RPMI7951 (cell line): ENCODE measurements at regions not wholly inside any gene's neighbourhood (a gene's known extent, or its start where the extent isn't known, plus 50 kb on each side); places are given as distances from the start of the nearest gene placed in this dataset.
"Not testable (repeated sequence)": the region's sequence is repeated elsewhere in the genome, so short reads cannot be mapped to it uniquely, and the experiment has no call there.

Source experiments
- DNase-seq: peaks from one replicate; pipeline ENCODE4 v3.0.0-alpha.2; 2012; ENCODE audit warnings: low read depth

DNA sequence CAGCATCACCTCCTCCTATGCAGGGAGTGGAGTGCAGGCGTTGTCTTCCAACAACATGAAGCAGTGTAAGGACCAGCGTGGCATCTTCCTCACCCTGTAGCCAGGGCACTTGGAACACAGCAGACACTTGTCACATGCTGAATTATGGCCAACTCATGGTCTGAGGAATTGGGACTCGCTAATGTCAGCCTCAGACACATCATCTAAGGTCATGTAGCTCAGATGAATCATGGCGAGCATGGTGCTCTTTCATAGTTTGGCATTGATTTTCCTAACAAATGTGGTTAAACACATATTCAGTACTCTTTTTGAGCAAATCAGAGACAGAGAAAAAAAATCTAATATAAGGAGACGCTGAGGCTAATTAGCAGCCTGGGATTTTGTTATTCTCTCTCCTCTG, 99.6 kb upstream of the SGCG start:
- peak; percentile 1 for DNase-seq

- no peak for DNase-seq
These were observed 98.9 kb upstream of the SGCG start for GRCh38 chr13:23081901-23082300.

GRCh38 chr13:23086968-23087623, 93.7 kb upstream of the SGCG start:
- DNase-seq = no peak

GRCh38 chr13:23087880-23088279, 92.9 kb upstream of the SGCG start:
- peak; percentile 3 for DNase-seq

GRCh38 chr13:23098161-23098907, 82.4 kb upstream of the SGCG start:
- DNase-seq = no peak

DNA sequence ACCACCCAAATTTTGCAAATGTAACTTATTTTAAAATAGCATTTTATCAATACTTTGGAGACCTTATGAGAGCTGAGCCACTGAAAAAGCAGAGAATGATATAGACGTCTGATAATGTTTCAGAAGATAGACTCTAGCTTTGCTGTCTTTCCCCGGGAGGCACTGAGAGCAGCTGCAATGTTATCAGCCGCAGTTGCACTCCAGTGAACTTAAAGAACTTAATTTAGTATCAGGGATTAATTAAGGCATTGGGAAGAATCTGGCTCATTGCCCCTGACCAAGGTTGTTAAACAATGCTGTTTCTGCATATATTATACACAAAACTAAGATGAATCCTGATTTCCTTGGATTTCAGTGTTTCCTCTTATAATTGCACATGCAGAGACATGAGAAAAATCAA, 75.7 kb upstream of the SGCG start:
- no peak for DNase-seq

GRCh38 chr13:23107665-23108064, 73.1 kb upstream of the SGCG start:
- no peak for DNase-seq

GRCh38 chr13:23119131-23119530, 61.6 kb upstream of the SGCG start:
- DNase-seq = no peak

DNA sequence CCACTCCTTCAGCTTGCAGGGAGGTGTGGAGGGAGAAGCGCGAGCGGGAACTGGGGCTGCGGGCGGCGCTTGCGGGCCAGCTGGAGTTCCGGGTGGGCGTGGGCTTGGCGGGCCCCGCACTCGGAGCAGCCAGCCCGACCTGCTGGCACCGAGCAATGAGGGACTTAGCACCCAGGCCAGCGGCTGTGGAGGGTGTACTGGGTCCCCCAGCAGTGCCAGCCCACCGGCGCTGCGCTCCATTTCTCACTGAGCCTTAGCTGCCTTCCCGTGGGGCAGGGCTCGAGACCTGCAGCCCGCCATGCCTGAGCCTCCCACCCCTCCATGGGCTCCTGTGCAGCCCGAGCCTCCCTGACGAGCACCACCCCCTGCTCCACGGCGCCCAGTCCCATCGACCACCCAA, 53.2 kb upstream of the SGCG start:
- DNase-seq = not testable (repeated sequence)

- DNase-seq = no peak
These were observed 51.4 kb upstream of the SGCG start for GRCh38 chr13:23129331-23129730.
